ENCODE measurements at regions not wholly inside any gene's neighbourhood (a gene's known extent, or its start where the extent isn't known, plus 50 kb on each side); places are given as distances from the start of the nearest gene placed in this dataset.
A peak's percentile ranks its signal among the peaks of the same experiment; 100 is the strongest.

DNA sequence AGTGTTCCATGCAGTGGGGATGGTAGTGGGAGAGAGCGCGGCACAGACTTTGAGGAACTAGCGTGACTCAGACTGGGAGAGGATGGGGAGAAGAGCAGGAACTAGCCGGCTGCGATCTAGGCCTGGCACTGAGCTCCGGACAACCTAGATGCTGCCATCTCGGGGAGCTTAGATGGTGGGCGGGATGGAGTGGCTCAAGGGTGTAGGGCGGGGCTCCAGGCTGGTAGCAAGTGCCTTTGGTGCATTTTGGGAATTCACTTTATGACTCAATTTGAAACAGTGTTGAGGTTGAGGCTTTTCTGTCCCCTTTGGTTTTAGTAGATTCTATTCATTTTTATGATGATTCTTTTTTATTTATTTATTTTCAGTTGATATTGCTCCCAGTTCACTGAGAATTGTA is 185.3 kb upstream of the GPR26 start:
- H3K36me3 Mint-ChIP-seq: peaks cover 0 to 7% of the 10 kb centered on the region in 2 donors
- no peak for DNase-seq
- no peaks in the 10 kb centered on the region for H3K27me3 ChIP-seq (ENCODE audit: control insufficient read depth in 2 of 2, insufficient read depth in 2 of 2, low read length in 2 of 2)
- H3K4me3 Mint-ChIP-seq: no peak overlapping the region
- WGBS (ENCODE audit: insufficient coverage): 78% methylated on average over 9 of the region's 9 CpGs
- H3K4me3 ChIP-seq (replicated peaks in 1 of 3; ENCODE audit: low read depth in 2 of 3, low read length in 3 of 3): no peak overlapping the region
- no peak overlapping the region for H2AFZ ChIP-seq (ENCODE audit: insufficient read depth, low read depth, low read length, poor library complexity, severe bottlenecking)
- H3K4me1 ChIP-seq (ENCODE audit: control insufficient read depth in 1 of 2, insufficient read depth in 2 of 2, low read length in 2 of 2): peaks cover 18 to 30% of the 10 kb centered on the region in 2 donors
- no peak overlapping the region for H3K9ac ChIP-seq (ENCODE audit: insufficient read depth, low read length, poor library complexity, severe bottlenecking)
- peak overlapping the region in 1 of 7 donors; percentile 75 for H3K27ac Mint-ChIP-seq
- H3K36me3 ChIP-seq (replicated peaks in 1 of 2; ENCODE audit: control insufficient read depth in 1 of 2, insufficient read depth in 2 of 2, low read length in 2 of 2): no peaks in the 10 kb centered on the region
- H3K9me3 ChIP-seq (replicated peaks in 1 of 2; ENCODE audit: control insufficient read depth in 1 of 2, insufficient read depth in 1 of 2, low read length in 2 of 2): no peaks in the 10 kb centered on the region
- H3K9me3 Mint-ChIP-seq: peaks cover 0 to 3% (median 0%) of the 10 kb centered on the region in 7 donors
- intact Hi-C loops (cut with micrococcal nuclease): no loop called here
- H3K27me3 Mint-ChIP-seq (ENCODE audit: low read depth in 3 of 3): peaks cover 4 to 15% (median 12%) of the 10 kb centered on the region in 3 donors
- H3K27ac ChIP-seq (ENCODE audit: low read depth in 1 of 2, low read length in 2 of 2): no peak overlapping the region
- peaks cover 30% of the 10 kb centered on the region for H3K4me1 Mint-ChIP-seq
- TF ChIP-seq, protein P1, sequence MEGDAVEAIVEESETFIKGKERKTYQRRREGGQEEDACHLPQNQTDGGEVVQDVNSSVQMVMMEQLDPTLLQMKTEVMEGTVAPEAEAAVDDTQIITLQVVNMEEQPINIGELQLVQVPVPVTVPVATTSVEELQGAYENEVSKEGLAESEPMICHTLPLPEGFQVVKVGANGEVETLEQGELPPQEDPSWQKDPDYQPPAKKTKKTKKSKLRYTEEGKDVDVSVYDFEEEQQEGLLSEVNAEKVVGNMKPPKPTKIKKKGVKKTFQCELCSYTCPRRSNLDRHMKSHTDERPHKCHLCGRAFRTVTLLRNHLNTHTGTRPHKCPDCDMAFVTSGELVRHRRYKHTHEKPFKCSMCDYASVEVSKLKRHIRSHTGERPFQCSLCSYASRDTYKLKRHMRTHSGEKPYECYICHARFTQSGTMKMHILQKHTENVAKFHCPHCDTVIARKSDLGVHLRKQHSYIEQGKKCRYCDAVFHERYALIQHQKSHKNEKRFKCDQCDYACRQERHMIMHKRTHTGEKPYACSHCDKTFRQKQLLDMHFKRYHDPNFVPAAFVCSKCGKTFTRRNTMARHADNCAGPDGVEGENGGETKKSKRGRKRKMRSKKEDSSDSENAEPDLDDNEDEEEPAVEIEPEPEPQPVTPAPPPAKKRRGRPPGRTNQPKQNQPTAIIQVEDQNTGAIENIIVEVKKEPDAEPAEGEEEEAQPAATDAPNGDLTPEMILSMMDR (IDR thresholded peaks at IDR 0.05): no peak
- H3K4me2 ChIP-seq (replicated peaks; ENCODE audit: extremely low read depth, low read length, poor library complexity, severe bottlenecking): no peak overlapping the region
- no peaks in the 10 kb centered on the region for H4K20me1 ChIP-seq (ENCODE audit: insufficient read depth, low read length)
- no peaks in the 10 kb centered on the region for H3K79me2 ChIP-seq (ENCODE audit: insufficient read depth, low read length)

DNA sequence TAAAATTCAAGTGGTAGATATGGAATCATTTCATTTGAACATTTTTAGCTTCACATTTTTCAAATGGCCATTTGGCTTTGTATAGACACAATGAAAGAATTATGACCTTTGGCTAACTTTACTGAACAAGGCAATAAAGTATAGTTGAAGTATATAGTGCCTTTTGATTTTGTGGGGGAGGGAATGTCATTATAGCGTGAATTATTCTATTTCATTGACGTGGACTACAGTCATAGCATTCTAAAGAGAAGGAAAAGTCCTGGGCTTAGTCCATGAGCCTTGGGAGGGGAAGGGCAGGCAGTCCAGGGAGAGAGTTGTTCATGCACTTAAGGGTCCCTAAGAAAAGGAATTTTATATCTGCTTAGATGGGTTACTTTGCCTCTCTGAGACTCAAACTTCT is 181.4 kb upstream of the GPR26 start:
- H3K27me3 ChIP-seq (ENCODE audit: control insufficient read depth in 2 of 2, insufficient read depth in 2 of 2, low read length in 2 of 2): peaks cover 0 to 2% of the 10 kb centered on the region in 2 donors
- H3K9ac ChIP-seq (ENCODE audit: insufficient read depth, low read length, poor library complexity, severe bottlenecking): no peak overlapping the region
- peaks cover 51% of the 10 kb centered on the region for H3K4me1 Mint-ChIP-seq
- H3K9me3 ChIP-seq (replicated peaks in 1 of 2; ENCODE audit: control insufficient read depth in 1 of 2, insufficient read depth in 1 of 2, low read length in 2 of 2): no peaks in the 10 kb centered on the region
- WGBS (ENCODE audit: insufficient coverage): 90% methylated on average over 2 of the region's 2 CpGs
- TF ChIP-seq, protein P1 (IDR thresholded peaks at IDR 0.05): no peak
- no peak overlapping the region for H3K4me3 Mint-ChIP-seq
- DNase-seq: no peak
- H3K4me3 ChIP-seq (replicated peaks in 1 of 3; ENCODE audit: low read depth in 2 of 3, low read length in 3 of 3): peak overlapping the region in 1 of 3 experiments; percentile 0
- peaks cover 35 to 57% of the 10 kb centered on the region in 2 donors for H3K4me1 ChIP-seq (ENCODE audit: control insufficient read depth in 1 of 2, insufficient read depth in 2 of 2, low read length in 2 of 2)
- H3K27ac ChIP-seq (ENCODE audit: low read depth in 1 of 2, low read length in 2 of 2): peak overlapping the region in 1 of 2 donors; percentile 56
- H3K27me3 Mint-ChIP-seq (ENCODE audit: low read depth in 3 of 3): peaks cover 4 to 7% (median 5%) of the 10 kb centered on the region in 3 donors
- H3K4me2 ChIP-seq (replicated peaks; ENCODE audit: extremely low read depth, low read length, poor library complexity, severe bottlenecking): no peak overlapping the region
- H3K27ac Mint-ChIP-seq: peak overlapping the region in 2 of 7 donors; percentile 35 to 57
- H2AFZ ChIP-seq (ENCODE audit: insufficient read depth, low read depth, low read length, poor library complexity, severe bottlenecking): no peak overlapping the region
- no peaks in the 10 kb centered on the region for H3K79me2 ChIP-seq (ENCODE audit: insufficient read depth, low read length)
- peaks cover 0 to 7% of the 10 kb centered on the region in 2 donors for H3K36me3 Mint-ChIP-seq
- peaks cover 0 to 3% (median 0%) of the 10 kb centered on the region in 7 donors for H3K9me3 Mint-ChIP-seq
- H4K20me1 ChIP-seq (ENCODE audit: insufficient read depth, low read length): no peaks in the 10 kb centered on the region
- no peaks in the 10 kb centered on the region for H3K36me3 ChIP-seq (replicated peaks in 1 of 2; ENCODE audit: control insufficient read depth in 1 of 2, insufficient read depth in 2 of 2, low read length in 2 of 2)
- intact Hi-C loops (cut with micrococcal nuclease): no loop called here
